H9 (cell line): ENCODE measurements at regions not wholly inside any gene's neighbourhood (a gene's known extent, or its start where the extent isn't known, plus 50 kb on each side); places are given as distances from the start of the nearest gene placed in this dataset.

ENCODE experiments used
- DNase-seq: peaks from one replicate; pipeline ENCODE4 v3.0.0-alpha.2; 2017
- H2AFZ ChIP-seq: one replicate; pipeline ENCODE4 v1.6.1; 2013; ENCODE audit warnings: mild to moderate bottlenecking, low read length, control low read depth, moderate library complexity
- H2AK5ac ChIP-seq: 2 replicates; pipeline ENCODE4 v1.6.1; 2013; ENCODE audit warnings: low read length, control low read depth, mixed read lengths; ENCODE audit not compliant: insufficient read length
- H2BK120ac ChIP-seq: one replicate; pipeline ENCODE4 v1.6.1; 2013; ENCODE audit warnings: low read depth, mild to moderate bottlenecking, low read length, control low read depth, inconsistent platforms; ENCODE audit not compliant: poor library complexity, severe bottlenecking
- H2BK12ac ChIP-seq: 2 replicates; pipeline ENCODE4 v1.6.1; 2013; ENCODE audit warnings: low read length, control low read depth, mixed read lengths, low read depth; ENCODE audit not compliant: insufficient read length
- H2BK15ac ChIP-seq: 2 replicates; pipeline ENCODE4 v1.6.1; 2013; ENCODE audit warnings: low read depth, low read length, control low read depth
- H2BK20ac ChIP-seq: one replicate; pipeline ENCODE4 v1.6.1; 2013; ENCODE audit warnings: low read depth, mild to moderate bottlenecking, low read length, control low read depth, inconsistent platforms; ENCODE audit not compliant: poor library complexity, severe bottlenecking
- H2BK5ac ChIP-seq: 2 replicates; pipeline ENCODE4 v1.6.1; 2013; ENCODE audit warnings: low read length, control low read depth, mixed read lengths; ENCODE audit not compliant: insufficient read length
- H3K14ac ChIP-seq: 2 replicates; pipeline ENCODE4 v1.6.1; 2013; ENCODE audit warnings: low read length, control low read depth; ENCODE audit not compliant: insufficient read depth
- H3K18ac ChIP-seq: 2 replicates; pipeline ENCODE4 v1.6.1; 2013; ENCODE audit warnings: low read depth, mild to moderate bottlenecking, mixed read lengths, low read length, control low read depth; ENCODE audit not compliant: insufficient read length
- H3K23ac ChIP-seq: 2 replicates; pipeline ENCODE4 v1.6.1; 2013; ENCODE audit warnings: low read length, control low read depth, mixed read lengths, low read depth; ENCODE audit not compliant: insufficient read length
- H3K23me2 ChIP-seq: 2 replicates; pipeline ENCODE4 v1.6.1; 2013; ENCODE audit warnings: low read depth, mild to moderate bottlenecking, mixed read lengths, low read length, control low read depth; ENCODE audit not compliant: insufficient read length, poor library complexity, severe bottlenecking
- H3K27ac ChIP-seq: 2 replicates; pipeline ENCODE4 v1.5.1; 2013; ENCODE audit warnings: low read length, control low read depth, mixed read lengths, low read depth; ENCODE audit not compliant: insufficient read length
- H3K27me3 ChIP-seq: 2 replicates; pipeline ENCODE4 v1.6.1; 2013; ENCODE audit warnings: low read length, control low read depth, inconsistent platforms; ENCODE audit not compliant: insufficient read depth
- H3K4ac ChIP-seq: 2 replicates; pipeline ENCODE4 v1.6.1; 2013; ENCODE audit warnings: low read depth, mild to moderate bottlenecking, control low read depth, inconsistent platforms, low read length, moderate library complexity
- H3K4me1 ChIP-seq: 2 replicates; pipeline ENCODE4 v1.6.1; 2013; ENCODE audit warnings: low read length, control low read depth, inconsistent platforms; ENCODE audit not compliant: insufficient read depth
- H3K4me2 ChIP-seq: 2 replicates; pipeline ENCODE4 v1.6.1; 2013; ENCODE audit warnings: low read length, control low read depth, mixed read lengths; ENCODE audit not compliant: insufficient read length, insufficient read depth
- H3K56ac ChIP-seq: 2 replicates; pipeline ENCODE4 v1.6.1; 2013; ENCODE audit warnings: low read depth, mild to moderate bottlenecking, mixed read lengths, low read length, control low read depth; ENCODE audit not compliant: insufficient read length
- H3K79me1 ChIP-seq: 2 replicates; pipeline ENCODE4 v1.6.1; 2013; ENCODE audit warnings: low read depth, mild to moderate bottlenecking, moderate library complexity, low read length, control low read depth, inconsistent platforms; ENCODE audit not compliant: insufficient read depth, poor library complexity, severe bottlenecking
- H3K79me2 ChIP-seq: 2 replicates; pipeline ENCODE4 v1.6.1; 2013; ENCODE audit warnings: low read length, control low read depth, inconsistent platforms; ENCODE audit not compliant: insufficient read depth
- H3K9ac ChIP-seq: 2 replicates; pipeline ENCODE4 v1.6.1; 2013; ENCODE audit warnings: low read length, control low read depth, mixed read lengths; ENCODE audit not compliant: insufficient read length; ENCODE audit errors: extremely low read depth
- H3K9me3 ChIP-seq: one replicate; pipeline ENCODE4 v1.6.1; 2013; ENCODE audit warnings: low read depth, low read length, inconsistent platforms; ENCODE audit not compliant: control insufficient read depth
- H3T11ph ChIP-seq: one replicate; pipeline ENCODE4 v1.6.1; 2013; ENCODE audit warnings: mild to moderate bottlenecking, low read length, control low read depth, inconsistent platforms
- H4K20me1 ChIP-seq: one replicate; pipeline ENCODE4 v1.6.1; 2013; ENCODE audit not compliant: control insufficient read depth, insufficient read length, insufficient read depth
- H4K5ac ChIP-seq: 2 replicates; pipeline ENCODE4 v1.6.1; 2013; ENCODE audit warnings: low read depth, mild to moderate bottlenecking, mixed read lengths, low read length, control low read depth; ENCODE audit not compliant: insufficient read length
- H4K8ac ChIP-seq: replicated peaks from 2 replicates; pipeline ENCODE4 v1.6.1; 2013; ENCODE audit warnings: low read length, control low read depth, mixed read lengths, low read depth; ENCODE audit not compliant: insufficient read length
- H4K91ac ChIP-seq: 2 replicates; pipeline ENCODE4 v1.6.1; 2013; ENCODE audit warnings: low read depth, mild to moderate bottlenecking, moderate library complexity, mixed read lengths, low read length, control low read depth; ENCODE audit not compliant: insufficient read length
- H3K27ac Mint-ChIP-seq, 3 experiments: 2 replicates in 2 of 3; 3 replicates in 1 of 3; pipeline ENCODE4 v1.8.0; 2020 to 2021; ENCODE audit warnings: mixed read lengths in 3 of 3, mild to moderate bottlenecking in 1 of 3, moderate library complexity in 1 of 3
- H3K27me3 Mint-ChIP-seq: 2 replicates; pipeline ENCODE4 v1.8.0; 2021; ENCODE audit warnings: low read depth, mild to moderate bottlenecking, moderate library complexity, mixed read lengths
- H3K36me3 Mint-ChIP-seq, 3 experiments: 2 replicates in 2 of 3; 3 replicates in 1 of 3; pipeline ENCODE4 v1.8.0; 2020 to 2021; ENCODE audit warnings: low read depth in 3 of 3, mixed read lengths in 3 of 3; ENCODE audit not compliant: insufficient read depth in 1 of 3
- H3K4me1 Mint-ChIP-seq, 2 experiments: 2 replicates each; pipeline ENCODE4 v1.8.0; 2020; ENCODE audit warnings: mixed read lengths in 2 of 2
- H3K4me3 Mint-ChIP-seq, 2 experiments: 2 replicates in 1 of 2; 3 replicates in 1 of 2; pipeline ENCODE4 v1.8.0; 2020 to 2021; ENCODE audit warnings: mild to moderate bottlenecking in 2 of 2, mixed read lengths in 2 of 2, moderate library complexity in 1 of 2
- H3K9me3 Mint-ChIP-seq, 2 experiments: 2 replicates in 1 of 2; 3 replicates in 1 of 2; pipeline ENCODE4 v1.8.0; 2020; ENCODE audit warnings: mild to moderate bottlenecking in 2 of 2, mixed read lengths in 2 of 2, moderate library complexity in 1 of 2
- CTCF ChIP-seq: fragments of 200-600 bp; sonication (generic); conservative IDR thresholded peaks from 3 replicates; pipeline ENCODE4 v1.8.0; 2021; ENCODE audit warnings: antibody characterized with exemption, mild to moderate bottlenecking

- DNase-seq, result no peak
- H3K27ac Mint-ChIP-seq, result no peak overlapping the region
- Histone ChIP-seq H3K27ac (no peak overlapping the region), H3T11ph (no peak overlapping the region), H3K14ac (no peak overlapping the region), H3K79me2 (no peaks in the 10 kb centered on the region), H3K79me1 (no peaks in the 10 kb centered on the region), H4K91ac (no peak overlapping the region), H4K8ac (no peak overlapping the region), H3K4me2 (no peak overlapping the region), H3K23me2 (no peaks in the 10 kb centered on the region), H2BK12ac (no peak overlapping the region), H2BK120ac (no peak overlapping the region), H3K9me3 (no peaks in the 10 kb centered on the region), H2AFZ (no peak overlapping the region), H3K9ac (no peak overlapping the region), H3K4ac (no peak overlapping the region), H2BK15ac (no peak overlapping the region), H3K18ac (no peak overlapping the region), H3K27me3 (no peaks in the 10 kb centered on the region), H4K5ac (no peak overlapping the region), H3K56ac (no peak overlapping the region), H3K4me1 (no peaks in the 10 kb centered on the region; the same call in 1 of the 2 replicates), H2BK20ac (no peak overlapping the region), H3K23ac (no peak overlapping the region), H2AK5ac (no peak overlapping the region), H4K20me1 (no peaks in the 10 kb centered on the region), H2BK5ac (no peak overlapping the region)
- no peaks in the 10 kb centered on the region; a peak in 1 of 5 replicates for H3K9me3 Mint-ChIP-seq
- TF ChIP-seq CTCF, result no peak
- peaks cover 1 to 2% of the 10 kb centered on the region in 2 experiments; a peak in 1 of 4 replicates for H3K4me1 Mint-ChIP-seq
- no peaks in the 10 kb centered on the region for H3K27me3 Mint-ChIP-seq
- no peak overlapping the region for H3K4me3 Mint-ChIP-seq
- H3K36me3 Mint-ChIP-seq, result no peaks in the 10 kb centered on the region
These were observed 134.5 kb upstream of the TGFBR2 start for GRCh38 chr3:30471796-30472489.
